GM19467 (cell line): ENCODE measurements at regions not wholly inside any gene's neighbourhood (a gene's known extent, or its start where the extent isn't known, plus 50 kb on each side); places are given as distances from the start of the nearest gene placed in this dataset.
"Not testable (repeated sequence)": the region's sequence is repeated elsewhere in the genome, so short reads cannot be mapped to it uniquely, and the experiment has no call there.

Experiments used
- ATAC-seq: cut with Tn5 transposase; IDR thresholded peaks from one replicate; pipeline ENCODE4 v1.9.1; 2021; ENCODE audit warnings: mild to moderate bottlenecking, moderate library complexity; ENCODE audit not compliant: unreplicated experiment

- ATAC-seq = no peak
These were observed 190.3 kb downstream of the C1orf94 start for GRCh38 chr1:34366875-34367624.

GRCh38 chr1:34367954-34368353, 191.2 kb downstream of the C1orf94 start:
- ATAC-seq = no peak

- ATAC-seq = no peak
These were observed 193.2 kb downstream of the C1orf94 start for GRCh38 chr1:34369701-34370455.

- no peak for ATAC-seq
These were observed 194.0 kb downstream of the C1orf94 start for GRCh38 chr1:34370748-34371147.

- not testable (repeated sequence) for ATAC-seq
These were observed 194.5 kb downstream of the C1orf94 start for GRCh38 chr1:34371179-34371578.

GRCh38 chr1:34371829-34372532, 195.3 kb downstream of the C1orf94 start:
- ATAC-seq = no peak

GRCh38 chr1:34372891-34373290, 196.2 kb downstream of the C1orf94 start:
- no peak for ATAC-seq

- no peak for ATAC-seq
These were observed 197.2 kb downstream of the C1orf94 start for GRCh38 chr1:34373912-34374311.

GRCh38 chr1:34376531-34376930, 199.8 kb downstream of the C1orf94 start:
- ATAC-seq = no peak

- ATAC-seq = no peak
These were observed 202.5 kb downstream of the C1orf94 start for GRCh38 chr1:34378968-34379856.

GRCh38 chr1:34379911-34380310, 203.2 kb downstream of the C1orf94 start:
- ATAC-seq = no peak

- no peak for ATAC-seq
These were observed 203.9 kb downstream of the C1orf94 start for GRCh38 chr1:34380526-34381124.

GRCh38 chr1:34389974-34390373, 213.3 kb downstream of the C1orf94 start:
- no peak for ATAC-seq

- ATAC-seq = no peak
These were observed 219.3 kb downstream of the C1orf94 start for GRCh38 chr1:34396042-34396441.

- no peak for ATAC-seq
These were observed 221.7 kb downstream of the C1orf94 start for GRCh38 chr1:34398241-34398915.

GRCh38 chr1:34398916-34399275, 222.2 kb downstream of the C1orf94 start:
- ATAC-seq = no peak

GRCh38 chr1:34400675-34401074, 224.0 kb downstream of the C1orf94 start:
- no peak for ATAC-seq

GRCh38 chr1:34403156-34403555, 226.4 kb downstream of the C1orf94 start:
- no peak for ATAC-seq

- no peak for ATAC-seq
These were observed 228.1 kb downstream of the C1orf94 start for GRCh38 chr1:34404804-34405203.
